OCI-LY7 (cell line): ENCODE measurements at regions not wholly inside any gene's neighbourhood (a gene's known extent, or its start where the extent isn't known, plus 50 kb on each side); places are given as distances from the start of the nearest gene placed in this dataset.

ENCODE experiments used
- BruUV-seq: library from RNA; stranded (reverse); fragments of 400-500 nt; replicated peaks from 2 replicates; lab custom pipeline; 2021; lab: Mats Ljungman, UMichigan
- CTCF ChIA-PET: fragments of 300-600 bp; sonication (Branson Sonifier 250); formaldehyde crosslinking; loops from one replicate; lab custom pipeline; 2022; ENCODE audit warnings: antibody characterized with exemption; ENCODE audit not compliant: unreplicated experiment; lab: Charles Lee
- POLR2A ChIA-PET: fragments of 300-600 bp; sonication (Branson Sonifier 250); formaldehyde crosslinking; loops from one replicate; lab custom pipeline; 2022; ENCODE audit warnings: antibody characterized with exemption; lab: Charles Lee
- DNase-seq: peaks from one replicate; pipeline ENCODE4 v3.0.0-alpha.2; 2015; ENCODE audit warnings: low spot score
- H2AFZ ChIP-seq: fragments of 200-600 bp; sonication (generic), shearing (Covaris generic); 2 replicates; pipeline ENCODE4 v1.6.1; 2014; ENCODE audit warnings: mild to moderate bottlenecking, antibody characterized with exemption, low read length, moderate library complexity
- H3K27ac ChIP-seq: fragments of 200-600 bp; sonication (generic); 2 replicates; pipeline ENCODE4 v1.5.1; 2014; ENCODE audit warnings: mixed run types, low read depth, mild to moderate bottlenecking, moderate library complexity, low read length, inconsistent platforms; ENCODE audit not compliant: poor library complexity, severe bottlenecking
- H3K36me3 ChIP-seq: fragments of 200-600 bp; sonication (generic); 2 replicates; pipeline ENCODE4 v1.6.1; 2014; ENCODE audit warnings: mild to moderate bottlenecking, antibody characterized with exemption, low read length, moderate library complexity, mixed read lengths; ENCODE audit not compliant: insufficient read depth
- H3K4me1 ChIP-seq: fragments of 200-600 bp; sonication (generic); 2 replicates; pipeline ENCODE4 v1.5.1; 2014; ENCODE audit warnings: mild to moderate bottlenecking, low read length; ENCODE audit not compliant: insufficient read depth, poor library complexity, severe bottlenecking
- H3K4me2 ChIP-seq: fragments of 200-600 bp; sonication (generic); 2 replicates; pipeline ENCODE4 v1.6.1; 2014; ENCODE audit warnings: mild to moderate bottlenecking, low read length
- H3K4me3 ChIP-seq: fragments of 200-600 bp; sonication (generic); 2 replicates; pipeline ENCODE4 v1.5.1; 2014; ENCODE audit warnings: mild to moderate bottlenecking, low read depth, low read length; ENCODE audit not compliant: poor library complexity, severe bottlenecking
- H3K79me2 ChIP-seq: fragments of 200-600 bp; sonication (generic); 2 replicates; pipeline ENCODE4 v1.6.1; 2016; ENCODE audit warnings: low read depth, mild to moderate bottlenecking, low read length, moderate library complexity, mixed read lengths; ENCODE audit not compliant: insufficient read depth
- H3K9me2 ChIP-seq: fragments of 200-600 bp; sonication (generic); 2 replicates; pipeline ENCODE4 v1.6.1; 2016; ENCODE audit warnings: mild to moderate bottlenecking, low read length, mixed read lengths; ENCODE audit not compliant: insufficient read depth
- H3K9me3 ChIP-seq: fragments of 200-600 bp; sonication (generic); 2 replicates; pipeline ENCODE4 v1.6.1; 2014; ENCODE audit warnings: mild to moderate bottlenecking, mixed run types, low read length, mixed read lengths
- H4K20me1 ChIP-seq: fragments of 200-600 bp; sonication (generic); 2 replicates; pipeline ENCODE4 v1.6.1; 2014; ENCODE audit warnings: mild to moderate bottlenecking, antibody characterized with exemption, low read length, moderate library complexity, mixed read lengths; ENCODE audit not compliant: insufficient read depth
- CTCF ChIP-seq: fragments of 200-600 bp; sonication (generic); conservative IDR thresholded peaks from 2 replicates; pipeline ENCODE4 v1.5.1; 2014; ENCODE audit warnings: mild to moderate bottlenecking, antibody characterized with exemption, low read length, moderate library complexity, mixed read lengths
- EZH2phosphoT487 ChIP-seq: fragments of 200-600 bp; sonication (generic); IDR thresholded peaks from 2 replicates; pipeline ENCODE4 v1.6.1; 2018; ENCODE audit warnings: low read depth, borderline replicate concordance, mild to moderate bottlenecking, mixed run types, antibody characterized with exemption, low read length, moderate library complexity, mixed read lengths
- intact Hi-C: fragments of 100-400 bp; cut with micrococcal nuclease; formaldehyde crosslinking; loops from one replicate; pipeline ENCODE4 v1.10.0; 2022; ENCODE audit not compliant: unreplicated experiment

GRCh38 chr18:44392933-44393332, 287.8 kb upstream of the SETBP1 start:
- CTCF ChIA-PET = no interaction called here
- H3K36me3 ChIP-seq = no peaks in the 10 kb centered on the region
- no peak overlapping the region for H3K27ac ChIP-seq
- no peaks in the 10 kb centered on the region for H3K79me2 ChIP-seq
- intact Hi-C loops = no loop called here
- TF ChIP-seq CTCF (no peak), EZH2phosphoT487 (no peak)
- no peak overlapping the region for H3K4me3 ChIP-seq
- no peaks in the 10 kb centered on the region for H3K9me3 ChIP-seq
- H3K9me2 ChIP-seq = no peaks in the 10 kb centered on the region
- no TSS peak for BruUV-seq
- H3K4me2 ChIP-seq = no peak overlapping the region
- no peaks in the 10 kb centered on the region for H4K20me1 ChIP-seq
- no peak for DNase-seq
- POLR2A ChIA-PET = no interaction called here
- H3K4me1 ChIP-seq = no peaks in the 10 kb centered on the region
- H2AFZ ChIP-seq = no peak overlapping the region

DNA sequence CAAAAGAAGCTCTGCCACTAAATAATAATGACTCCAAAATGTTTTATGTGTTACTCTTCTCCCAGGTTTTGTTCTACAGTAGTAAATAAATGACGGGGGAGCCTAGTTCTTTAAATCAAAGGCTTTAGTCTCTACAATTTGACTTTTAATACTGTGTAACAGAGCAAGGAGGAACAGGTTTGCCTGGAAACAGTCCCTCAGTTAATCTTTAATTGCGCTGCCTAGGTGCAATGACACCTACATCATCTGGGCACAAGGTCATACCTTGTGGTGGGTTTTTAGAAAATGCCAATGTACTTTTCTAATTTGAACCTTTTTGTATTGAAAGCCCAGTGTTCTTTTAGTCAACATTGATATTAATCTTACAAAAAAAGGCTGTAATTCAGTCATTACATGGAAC, 287.3 kb upstream of the SETBP1 start:
- Histone ChIP-seq H3K79me2 (no peaks in the 10 kb centered on the region), H3K9me3 (no peaks in the 10 kb centered on the region), H3K4me2 (no peak overlapping the region), H4K20me1 (no peaks in the 10 kb centered on the region), H3K9me2 (no peaks in the 10 kb centered on the region), H2AFZ (no peak overlapping the region), H3K27ac (no peak overlapping the region), H3K36me3 (no peaks in the 10 kb centered on the region), H3K4me3 (no peak overlapping the region), H3K4me1 (no peaks in the 10 kb centered on the region)
- BruUV-seq = no TSS peak
- CTCF ChIA-PET = no interaction called here
- POLR2A ChIA-PET = no interaction called here
- intact Hi-C loops = no loop called here
- no peak for DNase-seq
- TF ChIP-seq EZH2phosphoT487 (no peak), CTCF (no peak)

DNA sequence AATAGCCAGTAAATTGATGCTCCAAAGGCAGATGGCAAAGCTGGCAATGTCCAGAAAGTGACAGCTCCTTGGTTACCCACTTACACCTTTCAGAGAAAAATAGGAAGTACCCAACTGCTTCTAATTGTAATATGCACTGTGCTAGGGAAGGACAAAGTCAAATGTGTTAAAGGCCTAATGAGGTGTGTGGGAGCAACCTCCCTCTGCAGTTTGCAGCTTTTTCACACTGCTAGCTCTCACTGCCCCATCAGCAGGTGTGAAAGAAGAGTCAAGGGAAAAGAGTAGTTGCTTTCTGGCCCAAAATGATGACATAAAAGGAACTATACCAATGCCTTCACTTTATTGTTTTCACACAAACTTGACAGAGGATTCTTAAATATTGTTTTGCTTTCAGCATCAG, 284.1 kb upstream of the SETBP1 start:
- H3K27ac ChIP-seq = no peak overlapping the region
- H3K36me3 ChIP-seq = no peaks in the 10 kb centered on the region
- no peaks in the 10 kb centered on the region for H3K9me2 ChIP-seq
- ChIA-PET POLR2A (interaction anchor here (0.7 kb wide), 1 partner anchor 22 kb away, joined by 3 read pairs; no protein-coding TSS in a partner anchor), CTCF (no interaction called here)
- no peaks in the 10 kb centered on the region for H3K9me3 ChIP-seq
- no peaks in the 10 kb centered on the region for H4K20me1 ChIP-seq
- DNase-seq = no peak
- TF ChIP-seq CTCF (no peak), EZH2phosphoT487 (no peak)
- BruUV-seq = no TSS peak
- no peak overlapping the region for H3K4me2 ChIP-seq
- no peak overlapping the region for H3K4me3 ChIP-seq
- H3K4me1 ChIP-seq = no peaks in the 10 kb centered on the region
- H3K79me2 ChIP-seq = no peaks in the 10 kb centered on the region
- intact Hi-C loops = no loop called here
- no peak overlapping the region for H2AFZ ChIP-seq
